ENCODE measurements at regions not wholly inside any gene's neighbourhood (a gene's known extent, or its start where the extent isn't known, plus 50 kb on each side); places are given as distances from the start of the nearest gene placed in this dataset.

- no peaks in the 10 kb centered on the region for H3K9me3 ChIP-seq (ENCODE audit: insufficient read depth in 2 of 2, low read depth in 1 of 2, low read length in 1 of 2)
- H2BK5ac ChIP-seq (ENCODE audit: low read depth, low read length) = no peak overlapping the region
- no peak overlapping the region for H4K5ac ChIP-seq (ENCODE audit: insufficient read length, low read depth, low read length)
- WGBS, 2 experiments (ENCODE audit: extremely low coverage in 1 of 2, insufficient coverage in 1 of 2, insufficient read length in 1 of 2, insufficient replicate concordance in 2 of 2, low coverage in 1 of 2, low lambda C conversion rate in 2 of 2, missing lambda C conversion rate in 1 of 2) = 95% methylated on average over 2 of the region's 2 CpGs; no CpG with 5 or more reads in 1 of the 2 experiments
- no peak overlapping the region for H3K4ac ChIP-seq (replicated peaks; ENCODE audit: insufficient read length, low read depth, low read length)
- H2AK5ac ChIP-seq (ENCODE audit: low read depth, low read length) = no peak overlapping the region
- no peaks in the 10 kb centered on the region for H4K20me1 ChIP-seq (replicated peaks in 1 of 2; ENCODE audit: control insufficient read depth in 1 of 2, insufficient read depth in 2 of 2, low read length in 2 of 2)
- no peak overlapping the region for H3K14ac ChIP-seq (ENCODE audit: insufficient read length)
- H2AFZ ChIP-seq (ENCODE audit: low read length) = no peak overlapping the region
- H3K9ac ChIP-seq (replicated peaks in 1 of 4; ENCODE audit: extremely low read depth in 1 of 4, low read depth in 3 of 4, low read length in 3 of 4) = no peak overlapping the region
- no peak overlapping the region for H2BK12ac ChIP-seq (ENCODE audit: low read depth, low read length)
- H3K79me1 ChIP-seq (ENCODE audit: low read depth, low read length) = no peaks in the 10 kb centered on the region
- no peak overlapping the region for H4K91ac ChIP-seq (replicated peaks; ENCODE audit: insufficient read length, low read length)
- no peak overlapping the region for H2BK120ac ChIP-seq (replicated peaks; ENCODE audit: low read depth, low read length)
- H3K36me3 ChIP-seq (ENCODE audit: control insufficient read depth in 2 of 4, insufficient read depth in 4 of 4, low read length in 3 of 4) = no peaks in the 10 kb centered on the region
- H3K4me3 ChIP-seq (ENCODE audit: extremely low read depth in 1 of 4, insufficient read depth in 2 of 4, low read depth in 3 of 4, low read length in 4 of 4) = no peak overlapping the region
- FAIRE-seq = no peak
- no peak overlapping the region for H3K27ac ChIP-seq (ENCODE audit: low read depth, low read length)
- H3K23me2 ChIP-seq (ENCODE audit: low read depth, low read length) = no peaks in the 10 kb centered on the region
- H2BK15ac ChIP-seq (ENCODE audit: low read length) = no peak overlapping the region
- no peaks in the 10 kb centered on the region for H3K79me2 ChIP-seq (ENCODE audit: control insufficient read depth in 1 of 2, insufficient read depth in 2 of 2, low read length in 2 of 2)
- DNase-seq (ENCODE audit: low read depth in 1 of 2, low spot score in 2 of 2) = no peak
- H3K4me1 ChIP-seq (replicated peaks in 1 of 4; ENCODE audit: control insufficient read depth in 3 of 4, insufficient read depth in 4 of 4, low read length in 3 of 4) = peaks cover 0 to 5% (median 0%) of the 10 kb centered on the region in 4 experiments; a peak in 3 of 7 replicates
- TF ChIP-seq YY1 (IDR thresholded peaks at IDR 0.05; ENCODE audit: low read depth, low read length) = no peak
- no peak for TF ChIP-seq NANOG (IDR thresholded peaks at IDR 0.05; ENCODE audit: insufficient read depth, low read depth, low read length, poor library complexity, severe bottlenecking)
- TF ChIP-seq TEAD4 (IDR thresholded peaks at IDR 0.05; ENCODE audit: low read depth, low read length) = no peak
- TF ChIP-seq SIN3A (conservative IDR thresholded peaks at IDR 0.05 in 1 of 2, IDR thresholded peaks at IDR 0.05 in 1 of 2; ENCODE audit: low read depth in 1 of 2, low read length in 2 of 2) = no peak
- no peak for TF ChIP-seq POLR2A (IDR thresholded peaks at IDR 0.05; ENCODE audit: control extremely low read depth in 1 of 2, low read depth in 2 of 2, low read length in 2 of 2)
- TF ChIP-seq FOSL1 (IDR thresholded peaks at IDR 0.05; ENCODE audit: insufficient read depth, low read depth, low read length) = no peak
- no peak for TF ChIP-seq KDM1A (IDR thresholded peaks at IDR 0.05; ENCODE audit: borderline replicate concordance, low read length)
- no peak for TF ChIP-seq RAD21 (IDR thresholded peaks at IDR 0.05 in 1 of 2, conservative IDR thresholded peaks at IDR 0.05 in 1 of 2; ENCODE audit: low read depth in 2 of 2, low read length in 2 of 2)
- no peak for TF ChIP-seq GTF2F1 (IDR thresholded peaks at IDR 0.05; ENCODE audit: borderline replicate concordance, low read depth, low read length)
- no peak overlapping the region for H3K18ac ChIP-seq (ENCODE audit: extremely low read depth, low read length)
- H2BK20ac ChIP-seq (ENCODE audit: low read length) = no peak overlapping the region
- ChIA-PET CTCF (ENCODE audit: partially characterized antibody) (interaction anchor here (0.7 to 1.0 kb wide), 2 partner anchors 17 to 57 kb away, joined by 3 read pairs; no protein-coding TSS in a partner anchor), POLR2A (ENCODE audit: partially characterized antibody) (no interaction called here)
- H3K23ac ChIP-seq (ENCODE audit: insufficient read length) = no peak overlapping the region
- no peak overlapping the region for H4K8ac ChIP-seq (ENCODE audit: extremely low read depth, insufficient read depth, low read length)
- H3K27me3 ChIP-seq (replicated peaks in 1 of 4; ENCODE audit: control insufficient read depth in 3 of 4, extremely low read depth in 1 of 4, insufficient read depth in 3 of 4, low read length in 3 of 4) = peaks cover 0 to 4% (median 0%) of the 10 kb centered on the region in 4 experiments; a peak in 4 of 7 replicates
- no peak overlapping the region for H3K4me2 ChIP-seq (ENCODE audit: insufficient read depth in 1 of 2, low read depth in 2 of 2, low read length in 2 of 2)
- no peak overlapping the region for H3K56ac ChIP-seq (replicated peaks; ENCODE audit: insufficient read length, low read depth, low read length)
Observed at GRCh38 chr9:105979290-105979689, 284.9 kb downstream of the TMEM38B start.

Data from H1 (cell line).